ENCODE measurements at regions not wholly inside any gene's neighbourhood (a gene's known extent, or its start where the extent isn't known, plus 50 kb on each side); places are given as distances from the start of the nearest gene placed in this dataset.

- no peaks in the 10 kb centered on the region for H3K36me3 ChIP-seq (ENCODE audit: control insufficient read depth in 2 of 2, insufficient read depth in 2 of 2, low read length in 1 of 2)
- DNase-seq (ENCODE audit: low read depth, low spot score), result no peak
- SMC1A ChIA-PET (ENCODE audit: uncharacterized antibody, unreplicated experiment), result no interaction called here
- no peak overlapping the region for H3K27ac ChIP-seq (ENCODE audit: control insufficient read depth, insufficient read depth)
- intact Hi-C loops (cut with micrococcal nuclease; ENCODE audit: unreplicated experiment), result no loop called here
- no peaks in the 10 kb centered on the region for H4K20me1 ChIP-seq (ENCODE audit: control insufficient read depth, insufficient read depth)
- no peak for FAIRE-seq
- H3K79me2 ChIP-seq (ENCODE audit: control insufficient read depth, insufficient read depth, low read length), result no peaks in the 10 kb centered on the region
- in situ Hi-C loops (cut with MboI), result no loop called here
- H3K4me1 ChIP-seq (ENCODE audit: control insufficient read depth, insufficient read depth, low read length), result no peaks in the 10 kb centered on the region
- 11% methylated on average over 4 of the region's 4 CpGs for WGBS (ENCODE audit: insufficient coverage, insufficient replicate concordance, low lambda C conversion rate, missing lambda C conversion rate)
- POLR2A ChIA-PET, result no interaction called here
- no TSS peak for BruUV-seq (replicated peaks)
- H3K4me3 ChIP-seq, result no peak overlapping the region
- no peaks in the 10 kb centered on the region for H3K27me3 ChIP-seq (replicated peaks in 1 of 2; ENCODE audit: control insufficient read depth in 2 of 2, insufficient read depth in 2 of 2, low read length in 1 of 2)
- H3K9ac ChIP-seq (ENCODE audit: control insufficient read depth, insufficient read depth, low read length), result no peak overlapping the region
- RAD21 ChIA-PET (ENCODE audit: unreplicated experiment), result no interaction called here
- H2AFZ ChIP-seq (ENCODE audit: control insufficient read depth, low read depth, low read length), result no peak overlapping the region
- H3K9me3 ChIP-seq (replicated peaks; ENCODE audit: control insufficient read depth, insufficient read depth, low read length), result no peaks in the 10 kb centered on the region
- no peak for ATAC-seq
- TF ChIP-seq HDAC6 (IDR thresholded peaks at IDR 0.05; ENCODE audit: unreplicated experiment) (no peak), MYC (IDR thresholded peaks at IDR 0.05; ENCODE audit: insufficient read depth, insufficient read length, insufficient replicate concordance, low read length, severe bottlenecking) (no peak), RCOR1 (conservative IDR thresholded peaks at IDR 0.05; ENCODE audit: low read depth, low read length) (no peak), RBBP5 (conservative IDR thresholded peaks at IDR 0.05) (no peak), NFYA (IDR thresholded peaks at IDR 0.05; ENCODE audit: borderline replicate concordance, low read depth, low read length) (no peak), POLR2AphosphoS5 (IDR thresholded peaks at IDR 0.05; ENCODE audit: low read length) (no peak), ZBTB11 (CRISPR knock-in tag; IDR thresholded peaks at IDR 0.05) (no peak), FOXM1 (IDR thresholded peaks at IDR 0.05; ENCODE audit: low read depth, low read length) (no peak), HCFC1 (IDR thresholded peaks at IDR 0.05; ENCODE audit: low read length) (no peak), HDGF (IDR thresholded peaks at IDR 0.05) (no peak)
- no peak overlapping the region for H3K4me2 ChIP-seq (ENCODE audit: control insufficient read depth, insufficient read depth)
- CTCF ChIA-PET, result no interaction called here
Measured at GRCh38 chr11:103530257-103530656, 421.0 kb downstream of the DYNC2H1 start.

All from GM12878 (cell line).